Endodermal cell (in vitro differentiated cells): ENCODE measurements at regions not wholly inside any gene's neighbourhood (a gene's known extent, or its start where the extent isn't known, plus 50 kb on each side); places are given as distances from the start of the nearest gene placed in this dataset.

Source experiments
- DNase-seq: peaks from one replicate; pipeline ENCODE4 v3.0.0-alpha.2; 2017
- H3K27ac ChIP-seq: 2 replicates; pipeline ENCODE4 v1.5.1; 2013; ENCODE audit warnings: mild to moderate bottlenecking, low read depth, low read length, moderate library complexity
- H3K27me3 ChIP-seq: 2 replicates; pipeline ENCODE4 v1.6.1; 2013; ENCODE audit warnings: mild to moderate bottlenecking, low read length, moderate library complexity; ENCODE audit not compliant: insufficient read depth, control insufficient read depth, poor library complexity, severe bottlenecking
- H3K36me3 ChIP-seq: 2 replicates; pipeline ENCODE4 v1.7.0; 2013; ENCODE audit warnings: mild to moderate bottlenecking, low read length, moderate library complexity; ENCODE audit not compliant: control insufficient read depth, insufficient read depth
- H3K4me1 ChIP-seq: one replicate; pipeline ENCODE4 v1.7.0; 2013; ENCODE audit warnings: low read length; ENCODE audit not compliant: control insufficient read depth, insufficient read depth
- H3K4me3 ChIP-seq: 2 replicates; pipeline ENCODE4 v1.5.1; 2013; ENCODE audit warnings: mild to moderate bottlenecking, low read length, moderate library complexity
- H3K9ac ChIP-seq: 2 replicates; pipeline ENCODE4 v1.6.1; 2013; ENCODE audit warnings: mild to moderate bottlenecking, low read length, moderate library complexity; ENCODE audit not compliant: poor library complexity, severe bottlenecking; ENCODE audit errors: extremely low read depth
- H3K9me3 ChIP-seq: 2 replicates; pipeline ENCODE4 v1.6.1; 2013; ENCODE audit warnings: mild to moderate bottlenecking, low read length, moderate library complexity; ENCODE audit not compliant: control insufficient read depth
- H3K27ac Mint-ChIP-seq: 2 replicates; pipeline ENCODE4 v1.8.0; 2020; ENCODE audit warnings: mixed read lengths
- H3K27me3 Mint-ChIP-seq: 2 replicates; pipeline ENCODE4 v1.8.0; 2021; ENCODE audit warnings: mild to moderate bottlenecking, mixed read lengths; ENCODE audit not compliant: insufficient read depth
- H3K36me3 Mint-ChIP-seq: 2 replicates; pipeline ENCODE4 v1.8.0; 2020; ENCODE audit warnings: low read depth, mixed read lengths
- H3K4me1 Mint-ChIP-seq: 2 replicates; pipeline ENCODE4 v1.8.0; 2020; ENCODE audit warnings: mixed read lengths
- H3K4me3 Mint-ChIP-seq: 2 replicates; pipeline ENCODE4 v1.8.0; 2020; ENCODE audit warnings: mild to moderate bottlenecking, moderate library complexity, mixed read lengths
- H3K9me3 Mint-ChIP-seq: 2 replicates; pipeline ENCODE4 v1.8.0; 2020; ENCODE audit warnings: mild to moderate bottlenecking, mixed read lengths
- CTCF ChIP-seq: fragments of 200-600 bp; sonication (generic); conservative IDR thresholded peaks from 2 replicates; pipeline ENCODE4 v1.5.0; 2021; ENCODE audit warnings: antibody characterized with exemption, mild to moderate bottlenecking
- WGBS, 2 experiments: methylation state at CpG; one replicate each; pipeline versions ENCODE4 v1.1.5 to v1.1.7; 2013; ENCODE audit warnings: missing lambda C conversion rate in 2 of 2, mixed read lengths in 1 of 2; ENCODE audit not compliant: insufficient coverage in 1 of 2, insufficient read length in 1 of 2; 5-methylcytosine and 5-hydroxymethylcytosine counted together

GRCh38 chr5:143674469-143674786 lies 137.5 kb upstream of the HMHB1 start:
- peaks cover 6% of the 10 kb centered on the region for H3K9me3 ChIP-seq
- TF ChIP-seq CTCF: no peak
- no peak for DNase-seq
- no peak overlapping the region for H3K9ac ChIP-seq
- no peak overlapping the region for H3K4me3 ChIP-seq
- H3K36me3 ChIP-seq: no peaks in the 10 kb centered on the region
- Mint-ChIP-seq H3K4me1 (peaks cover 6% of the 10 kb centered on the region), H3K4me3 (no peak overlapping the region), H3K36me3 (no peaks in the 10 kb centered on the region), H3K9me3 (peaks cover 9% of the 10 kb centered on the region), H3K27ac (no peak overlapping the region), H3K27me3 (peaks cover 4% of the 10 kb centered on the region)
- H3K27me3 ChIP-seq: no peaks in the 10 kb centered on the region
- H3K27ac ChIP-seq: no peak overlapping the region
- H3K4me1 ChIP-seq: no peaks in the 10 kb centered on the region
- 89 to 98% methylated on average over 2 of the region's 2 CpGs for WGBS, 2 experiments

GRCh38 chr5:143673676-143674468 lies 138.1 kb upstream of the HMHB1 start:
- Histone ChIP-seq H3K27ac (no peak overlapping the region), H3K4me3 (no peak overlapping the region), H3K4me1 (no peaks in the 10 kb centered on the region), H3K36me3 (no peaks in the 10 kb centered on the region), H3K27me3 (no peaks in the 10 kb centered on the region), H3K9me3 (peaks cover 6% of the 10 kb centered on the region), H3K9ac (no peak overlapping the region)
- 89% methylated on average over 3 of the region's 3 CpGs; no CpG with 5 or more reads in 1 of the 2 experiments for WGBS, 2 experiments
- Mint-ChIP-seq H3K27ac (no peak overlapping the region), H3K9me3 (peaks cover 9% of the 10 kb centered on the region), H3K4me3 (no peak overlapping the region), H3K4me1 (peaks cover 6% of the 10 kb centered on the region), H3K36me3 (no peaks in the 10 kb centered on the region), H3K27me3 (no peaks in the 10 kb centered on the region)
- no peak for TF ChIP-seq CTCF
- no peak for DNase-seq

GRCh38 chr5:143672806-143673205 lies 139.2 kb upstream of the HMHB1 start:
- Histone ChIP-seq H3K4me1 (no peaks in the 10 kb centered on the region), H3K27me3 (no peaks in the 10 kb centered on the region), H3K4me3 (no peak overlapping the region), H3K9me3 (peaks cover 6% of the 10 kb centered on the region), H3K27ac (no peak overlapping the region), H3K9ac (no peak overlapping the region), H3K36me3 (no peaks in the 10 kb centered on the region)
- Mint-ChIP-seq H3K27me3 (no peaks in the 10 kb centered on the region), H3K27ac (no peak overlapping the region), H3K36me3 (no peaks in the 10 kb centered on the region), H3K9me3 (peaks cover 9% of the 10 kb centered on the region), H3K4me3 (no peak overlapping the region), H3K4me1 (peaks cover 6% of the 10 kb centered on the region)
- no peak for TF ChIP-seq CTCF
- DNase-seq: no peak
